ENCODE measurements at regions not wholly inside any gene's neighbourhood (a gene's known extent, or its start where the extent isn't known, plus 50 kb on each side); places are given as distances from the start of the nearest gene placed in this dataset.

GRCh38 chr3:102826636-102827035 lies 391.8 kb downstream of the ZPLD1 start:
- ChIA-PET CTCF (no interaction called here), POLR2A (no interaction called here)
- DNase-seq (ENCODE audit: low read depth in 1 of 2, low spot score in 1 of 2) (no peak), FAIRE-seq (no peak), ATAC-seq (no peak)
- Histone ChIP-seq H3K9me3 (no peaks in the 10 kb centered on the region), H3K4me1 (no peaks in the 10 kb centered on the region), H3K27ac (no peak overlapping the region), H3K4me2 (no peak overlapping the region), H3K4me3 (no peak overlapping the region)
- WGBS (ENCODE audit: missing lambda C conversion rate), result 47% methylated on average over 3 of the region's 3 CpGs
- TF ChIP-seq CHD4 (IDR thresholded peaks at IDR 0.05; ENCODE audit: borderline replicate concordance), result no peak
- no peak for TF ChIP-seq RCOR1 (IDR thresholded peaks at IDR 0.05; ENCODE audit: low read depth, low read length)
- no peak for TF ChIP-seq MAFK (IDR thresholded peaks at IDR 0.05; ENCODE audit: partially characterized antibody)
- TF ChIP-seq HES2 (IDR thresholded peaks at IDR 0.05), result no peak

- TF ChIP-seq FOSL2 (IDR thresholded peaks at IDR 0.05), result no peak
- TF ChIP-seq FOSL2 (CRISPR knock-in tag; IDR thresholded peaks at IDR 0.05), result no peak
- no peak for TF ChIP-seq KDM1A (IDR thresholded peaks at IDR 0.05; ENCODE audit: low read depth)
- no peak for TF ChIP-seq FOXS1 (CRISPR knock-in tag; IDR thresholded peaks at IDR 0.05)
- no peak for TF ChIP-seq EP300 (IDR thresholded peaks at IDR 0.05)
- no peak for TF ChIP-seq RFX5 (IDR thresholded peaks at IDR 0.05)
- TF ChIP-seq NPAS2 (CRISPR knock-in tag; IDR thresholded peaks at IDR 0.05; ENCODE audit: borderline replicate concordance), result no peak
- no peak for TF ChIP-seq PBX3 (IDR thresholded peaks at IDR 0.05)
- no peak for TF ChIP-seq PHF8 (IDR thresholded peaks at IDR 0.05; ENCODE audit: borderline replicate concordance, low read depth)
- TF ChIP-seq MYC (IDR thresholded peaks at IDR 0.05; ENCODE audit: borderline replicate concordance, low read length), result no peak
- TF ChIP-seq JUNB (IDR thresholded peaks at IDR 0.05), result no peak
- no peak for TF ChIP-seq BHLHE40 (IDR thresholded peaks at IDR 0.05; ENCODE audit: low read depth, low read length)
- TF ChIP-seq GATA3 (IDR thresholded peaks at IDR 0.05; ENCODE audit: borderline replicate concordance), result no peak
- no peak for TF ChIP-seq KDM5A (IDR thresholded peaks at IDR 0.05)
- no peak for TF ChIP-seq NR3C1 (IDR thresholded peaks at IDR 0.05)
- no peak for TF ChIP-seq FOSB (CRISPR knock-in tag; IDR thresholded peaks at IDR 0.05)
- no peak for TF ChIP-seq NFE2L2 (conservative IDR thresholded peaks at IDR 0.05; ENCODE audit: low read length)
- FAIRE-seq (no peak), DNase-seq (ENCODE audit: low read depth in 1 of 2, low spot score in 1 of 2) (no peak), ATAC-seq (no peak)
- POLR2A ChIA-PET, result no interaction called here
- no peak overlapping the region for H3K4me2 ChIP-seq
- H3K9me3 ChIP-seq, result no peaks in the 10 kb centered on the region
- H3K4me1 ChIP-seq, result no peaks in the 10 kb centered on the region
- no peak overlapping the region for H3K4me3 ChIP-seq
- CTCF ChIA-PET, result no interaction called here
- no peak overlapping the region for H3K27ac ChIP-seq
Measured at GRCh38 chr3:102827386-102827785, 392.6 kb downstream of the ZPLD1 start.

GRCh38 chr3:102830415-102830814 lies 395.6 kb downstream of the ZPLD1 start:
- CTCF ChIA-PET, result no interaction called here

More at GRCh38 chr3:102830415-102830814, 395.6 kb downstream of the ZPLD1 start:
- FAIRE-seq (no peak), ATAC-seq (no peak), DNase-seq (ENCODE audit: low read depth in 1 of 2, low spot score in 1 of 2) (no peak)
- Histone ChIP-seq H3K9me3 (no peaks in the 10 kb centered on the region), H3K4me1 (no peaks in the 10 kb centered on the region), H3K27ac (no peak overlapping the region), H3K4me2 (no peak overlapping the region), H3K4me3 (no peak overlapping the region)
- WGBS (ENCODE audit: missing lambda C conversion rate), result 5% methylated on average over 4 of the region's 4 CpGs
- POLR2A ChIA-PET, result no interaction called here
- no peak for TF ChIP-seq ZFP36 (IDR thresholded peaks at IDR 0.05; ENCODE audit: borderline replicate concordance, partially characterized antibody)
- TF ChIP-seq CBX2 (IDR thresholded peaks at IDR 0.05; ENCODE audit: borderline replicate concordance, low read depth), result no peak
- TF ChIP-seq REST (IDR thresholded peaks at IDR 0.05), result no peak
- TF ChIP-seq ELK1 (IDR thresholded peaks at IDR 0.05; ENCODE audit: low read depth, low read length), result no peak
- TF ChIP-seq RAD21 (conservative IDR thresholded peaks at IDR 0.05 in 1 of 2, IDR thresholded peaks at IDR 0.05 in 1 of 2), result no peak
- no peak for TF ChIP-seq BHLHE40 (IDR thresholded peaks at IDR 0.05; ENCODE audit: low read depth, low read length)

Data from A549 (cell line).